ENCODE measurements at regions not wholly inside any gene's neighbourhood (a gene's known extent, or its start where the extent isn't known, plus 50 kb on each side); places are given as distances from the start of the nearest gene placed in this dataset.

DNA sequence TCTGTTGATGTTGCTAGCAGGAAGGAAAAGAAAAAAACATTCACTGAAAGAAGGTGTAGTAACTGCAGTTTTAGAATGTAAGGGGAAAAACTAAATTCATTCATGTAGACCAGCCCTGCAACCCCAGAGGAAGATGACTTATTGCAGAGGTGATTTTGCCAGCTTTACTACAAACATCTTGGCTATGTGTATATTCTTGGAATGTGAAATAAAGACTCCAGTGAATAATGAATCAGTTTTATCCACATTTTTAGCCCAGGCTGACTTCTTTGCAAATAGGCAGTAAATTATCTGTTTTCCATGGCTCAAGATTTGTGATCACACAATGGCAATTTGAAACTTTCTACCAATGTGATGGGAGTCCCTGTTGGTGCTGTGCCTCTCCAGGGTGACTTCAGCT, 206.1 kb upstream of the SETBP1 start:
- TF ChIP-seq, protein P1, sequence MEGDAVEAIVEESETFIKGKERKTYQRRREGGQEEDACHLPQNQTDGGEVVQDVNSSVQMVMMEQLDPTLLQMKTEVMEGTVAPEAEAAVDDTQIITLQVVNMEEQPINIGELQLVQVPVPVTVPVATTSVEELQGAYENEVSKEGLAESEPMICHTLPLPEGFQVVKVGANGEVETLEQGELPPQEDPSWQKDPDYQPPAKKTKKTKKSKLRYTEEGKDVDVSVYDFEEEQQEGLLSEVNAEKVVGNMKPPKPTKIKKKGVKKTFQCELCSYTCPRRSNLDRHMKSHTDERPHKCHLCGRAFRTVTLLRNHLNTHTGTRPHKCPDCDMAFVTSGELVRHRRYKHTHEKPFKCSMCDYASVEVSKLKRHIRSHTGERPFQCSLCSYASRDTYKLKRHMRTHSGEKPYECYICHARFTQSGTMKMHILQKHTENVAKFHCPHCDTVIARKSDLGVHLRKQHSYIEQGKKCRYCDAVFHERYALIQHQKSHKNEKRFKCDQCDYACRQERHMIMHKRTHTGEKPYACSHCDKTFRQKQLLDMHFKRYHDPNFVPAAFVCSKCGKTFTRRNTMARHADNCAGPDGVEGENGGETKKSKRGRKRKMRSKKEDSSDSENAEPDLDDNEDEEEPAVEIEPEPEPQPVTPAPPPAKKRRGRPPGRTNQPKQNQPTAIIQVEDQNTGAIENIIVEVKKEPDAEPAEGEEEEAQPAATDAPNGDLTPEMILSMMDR (IDR thresholded peaks at IDR 0.05) = no peak
- DNase-seq = no peak

GRCh38 chr18:44482761-44483160, 197.9 kb upstream of the SETBP1 start:
- DNase-seq (no peak), ATAC-seq (no peak)
- no peaks in the 10 kb centered on the region for H3K36me3 ChIP-seq
- no peaks in the 10 kb centered on the region for H3K4me1 ChIP-seq
- H3K9me3 ChIP-seq = no peaks in the 10 kb centered on the region
- intact Hi-C loops (cut with DNase I) = no loop called here
- no peaks in the 10 kb centered on the region for H3K27me3 ChIP-seq (ENCODE audit: low read depth)
- TF ChIP-seq, protein P1 (IDR thresholded peaks at IDR 0.05) = no peak
- H3K27ac ChIP-seq = no peak overlapping the region
- H3K4me3 ChIP-seq = no peak overlapping the region

More for the DNA sequence above, 206.1 kb upstream of the SETBP1 start:
- ATAC-seq = no peak
- H3K9me3 ChIP-seq = no peaks in the 10 kb centered on the region
- no peak overlapping the region for H3K27ac ChIP-seq
- intact Hi-C loops (cut with DNase I) = no loop called here
- no peaks in the 10 kb centered on the region for H3K4me1 ChIP-seq
- H3K4me3 ChIP-seq = no peak overlapping the region
- H3K36me3 ChIP-seq = no peaks in the 10 kb centered on the region
- no peaks in the 10 kb centered on the region for H3K27me3 ChIP-seq (ENCODE audit: low read depth)

GRCh38 chr18:44495151-44495550, 185.5 kb upstream of the SETBP1 start:
- Histone ChIP-seq H3K4me3 (no peak overlapping the region), H3K27ac (no peak overlapping the region), H3K27me3 (ENCODE audit: low read depth) (no peaks in the 10 kb centered on the region), H3K9me3 (no peaks in the 10 kb centered on the region), H3K36me3 (no peaks in the 10 kb centered on the region), H3K4me1 (no peaks in the 10 kb centered on the region)
- TF ChIP-seq, protein P1 (IDR thresholded peaks at IDR 0.05) = no peak
- DNase-seq = no peak
- intact Hi-C loops (cut with DNase I) = no loop called here
- ATAC-seq = no peak

- no peak overlapping the region for H3K27ac ChIP-seq
- no peaks in the 10 kb centered on the region for H3K27me3 ChIP-seq (ENCODE audit: low read depth)
- no peaks in the 10 kb centered on the region for H3K36me3 ChIP-seq
- no peak for DNase-seq
- TF ChIP-seq, protein P1 (IDR thresholded peaks at IDR 0.05) = no peak
- no peak for ATAC-seq
- no peak overlapping the region for H3K4me3 ChIP-seq
- H3K4me1 ChIP-seq = no peaks in the 10 kb centered on the region
- intact Hi-C loops (cut with DNase I) = no loop called here
- no peaks in the 10 kb centered on the region for H3K9me3 ChIP-seq
Observed at GRCh38 chr18:44497311-44497710, 183.4 kb upstream of the SETBP1 start.

DNA sequence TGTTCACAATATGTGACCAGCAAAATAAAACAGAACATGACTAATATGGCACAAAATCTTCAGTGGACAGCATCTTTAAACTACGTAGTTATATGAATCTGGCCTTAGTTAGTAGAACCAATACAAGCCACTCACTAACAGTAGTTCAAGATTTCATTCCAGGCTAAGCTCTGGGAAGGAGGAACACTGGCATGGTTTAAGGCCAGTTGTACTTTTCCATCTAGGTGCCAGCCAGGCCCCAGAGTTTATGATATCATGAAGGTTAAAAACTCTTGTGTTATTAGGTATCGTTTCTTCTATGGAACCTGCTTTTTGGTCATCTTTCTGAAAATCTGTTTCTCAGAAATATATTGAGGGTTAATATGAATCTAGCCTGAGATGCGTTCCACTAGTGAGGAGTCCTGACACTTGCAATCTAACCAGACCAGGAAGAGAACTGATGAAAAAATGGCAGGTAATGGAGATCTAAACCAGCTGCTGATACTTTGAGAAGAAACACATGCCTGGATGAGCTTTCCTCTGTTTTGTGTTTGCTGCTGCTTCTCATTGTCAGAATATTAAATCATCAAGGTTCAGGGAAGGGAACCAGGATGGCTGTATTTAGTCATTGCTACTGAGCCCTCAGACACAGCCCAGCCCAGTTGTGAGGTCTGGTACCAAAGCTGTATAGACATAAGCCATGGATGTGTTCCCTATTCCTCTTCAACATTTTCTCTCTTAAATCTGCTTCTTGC, 182.8 kb upstream of the SETBP1 start:
- Histone ChIP-seq H3K4me3 (no peak overlapping the region), H3K4me1 (no peaks in the 10 kb centered on the region), H3K36me3 (no peaks in the 10 kb centered on the region), H3K27me3 (ENCODE audit: low read depth) (no peaks in the 10 kb centered on the region), H3K9me3 (no peaks in the 10 kb centered on the region), H3K27ac (no peak overlapping the region)
- intact Hi-C loops (cut with DNase I) = no loop called here
- DNase-seq (no peak), ATAC-seq (no peak)
- TF ChIP-seq, protein P1 (IDR thresholded peaks at IDR 0.05) = no peak

Measured in lower lobe of right lung (tissue), 2 donors.